ENCODE measurements at regions not wholly inside any gene's neighbourhood (a gene's known extent, or its start where the extent isn't known, plus 50 kb on each side); places are given as distances from the start of the nearest gene placed in this dataset.
A peak's percentile ranks its signal among the peaks of the same experiment; 100 is the strongest.

DNA sequence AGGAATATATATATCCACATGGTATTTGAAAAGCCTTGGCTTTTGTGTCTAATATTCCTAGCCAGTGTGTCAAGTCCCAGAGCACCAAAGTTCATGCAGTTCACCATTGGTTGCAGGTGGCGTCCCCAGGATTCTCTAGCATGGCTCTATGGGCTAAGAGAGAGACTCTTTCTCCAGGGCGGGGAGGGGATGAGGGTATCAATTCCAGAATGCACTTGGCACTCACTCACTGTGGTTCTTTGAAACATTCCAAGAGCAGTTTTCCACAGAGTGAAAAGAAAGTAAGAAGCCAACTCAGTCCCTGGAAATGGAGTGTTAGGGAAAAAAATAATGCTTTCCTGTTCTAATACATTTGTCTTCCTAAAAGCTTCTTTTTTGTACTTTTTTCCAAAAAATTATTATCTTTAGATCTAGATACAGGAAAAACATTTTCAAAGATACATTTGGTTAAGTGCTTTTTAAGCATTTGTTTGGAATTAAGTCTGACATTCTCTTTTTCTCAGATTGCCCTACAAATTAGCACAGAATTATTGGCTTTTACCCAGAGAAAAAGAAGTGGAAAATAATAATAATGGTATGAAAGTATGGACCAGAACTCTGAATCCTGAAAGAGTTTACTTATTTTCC, 239.9 kb downstream of the PAX3 start:
- DNase-seq (ENCODE audit: low spot score), result no peak

DNA sequence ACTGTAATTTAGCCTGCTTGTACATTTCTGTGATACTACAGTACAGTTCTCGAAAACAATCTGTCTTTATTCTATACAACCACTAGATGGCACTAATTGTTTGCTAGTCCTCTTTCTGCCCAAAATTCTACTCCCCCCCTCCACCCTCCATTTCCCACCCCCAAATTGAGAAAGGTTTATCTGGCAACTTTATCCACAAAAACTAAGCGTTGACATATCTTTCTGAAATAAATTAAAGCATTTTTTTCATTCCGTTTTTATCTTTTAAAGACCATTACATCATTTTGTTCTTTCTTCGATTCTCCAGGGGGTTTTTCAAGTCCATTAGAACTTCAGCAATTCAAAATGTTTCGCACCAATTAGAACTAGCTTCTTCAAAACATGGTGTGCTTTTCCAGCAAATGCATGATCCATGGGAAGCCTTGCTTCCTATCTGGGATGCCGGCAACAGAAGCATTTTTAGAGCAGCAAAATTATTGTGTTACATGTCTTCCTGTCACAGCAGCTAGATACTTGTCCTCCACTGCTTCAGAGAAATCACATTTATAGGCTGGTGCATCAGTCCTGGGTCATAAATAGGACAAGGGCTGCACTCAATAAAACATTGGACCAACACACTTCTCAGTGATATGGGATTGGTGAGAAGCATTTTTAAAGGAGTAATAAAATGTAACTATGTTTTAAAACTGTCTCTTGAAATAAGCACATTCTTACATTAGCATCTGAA, 241.3 kb downstream of the PAX3 start:
- peak; percentile 33 for DNase-seq (ENCODE audit: low spot score)

DNA sequence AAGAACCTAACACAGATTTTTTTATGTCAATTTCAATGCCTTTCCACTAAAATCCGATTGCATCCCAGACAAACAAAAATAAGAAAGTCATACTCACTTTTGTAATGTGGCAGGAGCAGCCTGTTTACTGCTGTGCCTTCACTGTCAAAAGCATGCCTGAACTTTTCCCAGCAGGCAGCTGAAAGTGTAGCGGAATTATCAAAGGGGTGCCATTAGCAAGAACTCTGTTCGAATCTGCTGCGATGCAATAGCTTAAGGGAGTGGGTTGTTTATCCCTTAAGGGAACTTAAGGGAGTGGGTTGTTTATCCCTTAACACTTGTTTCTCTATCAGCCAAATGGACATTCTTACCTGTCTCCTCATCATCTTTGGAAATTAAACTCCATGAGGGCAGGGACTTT, 243.5 kb downstream of the PAX3 start:
- no peak for DNase-seq (ENCODE audit: low spot score)

DNA sequence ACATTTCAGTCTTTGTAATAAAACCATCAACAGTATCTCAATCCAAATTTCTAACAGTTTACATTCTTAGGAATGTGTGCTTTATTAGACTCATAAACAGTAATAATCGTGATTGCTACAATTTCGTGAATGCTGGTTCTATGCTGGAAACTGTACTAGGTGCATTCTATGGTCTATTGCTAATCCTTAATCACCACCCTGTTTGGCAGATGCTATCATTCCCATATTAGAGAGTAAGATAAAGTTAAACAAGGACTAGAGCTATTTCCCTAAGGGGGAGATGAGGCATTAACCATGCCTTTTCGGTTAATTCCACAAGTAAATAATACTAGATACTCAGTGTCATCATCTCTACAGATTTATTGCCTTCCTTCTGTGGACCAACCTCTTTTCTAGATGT, 244.0 kb downstream of the PAX3 start:
- no peak for DNase-seq (ENCODE audit: low spot score)

DNA sequence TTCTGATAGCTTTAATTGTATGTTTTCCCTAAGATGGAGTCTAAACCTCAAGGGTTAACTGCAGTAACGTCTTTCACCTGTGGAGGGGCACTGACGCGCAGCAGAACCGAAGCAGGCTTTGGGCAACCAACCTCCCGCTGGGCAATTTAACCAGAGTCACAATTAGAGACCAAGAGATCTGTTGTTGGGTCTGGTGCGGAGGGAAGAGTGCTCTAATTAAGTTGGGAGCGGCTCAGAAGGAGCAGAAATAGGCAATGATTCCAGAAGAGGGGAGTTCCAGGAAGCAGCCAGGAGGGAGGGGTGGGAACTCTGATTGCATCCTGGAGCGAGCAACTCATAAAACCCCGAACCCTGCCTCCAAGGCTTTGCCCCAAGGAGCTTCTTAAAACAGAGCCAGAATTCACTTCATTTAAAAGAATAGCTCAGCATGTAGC, 245.8 kb downstream of the PAX3 start:
- no peak for DNase-seq (ENCODE audit: low spot score)

DNA sequence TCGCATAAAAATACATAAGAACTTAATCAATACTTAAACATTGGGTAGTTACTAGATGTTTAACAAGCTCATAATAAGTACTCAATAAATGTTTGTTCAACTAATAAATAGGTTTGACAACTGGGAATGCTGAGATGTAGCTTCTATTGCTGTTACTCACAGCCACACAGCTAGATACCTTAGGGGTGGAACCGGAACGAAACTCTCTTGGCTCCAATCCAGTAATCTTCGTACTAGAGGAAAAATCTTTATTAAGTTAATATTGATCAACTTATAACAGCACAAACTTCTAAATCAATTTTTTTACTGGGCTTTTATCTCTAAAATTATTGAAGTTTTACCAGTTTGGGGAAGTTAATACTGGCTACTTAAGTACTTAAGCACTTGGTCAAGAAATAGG, 247.8 kb downstream of the PAX3 start:
- no peak for DNase-seq (ENCODE audit: low spot score)

DNA sequence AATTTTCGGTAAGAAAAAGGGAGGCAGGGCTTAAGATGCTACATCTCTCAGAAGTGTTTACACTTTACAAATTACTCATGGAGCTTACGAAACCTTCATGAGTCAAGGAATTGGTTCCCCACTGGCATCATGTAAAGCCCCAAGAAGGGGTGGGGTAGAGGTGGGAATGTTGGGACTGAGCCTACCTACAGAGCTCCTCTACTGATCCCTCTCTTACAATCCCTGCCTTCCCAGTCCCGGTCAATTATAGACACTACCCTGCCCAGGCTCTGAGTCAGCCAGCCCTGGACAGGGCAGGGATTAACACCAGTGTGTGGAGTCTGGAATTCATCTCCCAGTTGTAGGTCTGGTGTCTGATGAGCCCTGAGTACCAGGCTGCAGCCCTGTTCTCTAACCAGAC, 248.9 kb downstream of the PAX3 start:
- no peak for DNase-seq (ENCODE audit: low spot score)

DNA sequence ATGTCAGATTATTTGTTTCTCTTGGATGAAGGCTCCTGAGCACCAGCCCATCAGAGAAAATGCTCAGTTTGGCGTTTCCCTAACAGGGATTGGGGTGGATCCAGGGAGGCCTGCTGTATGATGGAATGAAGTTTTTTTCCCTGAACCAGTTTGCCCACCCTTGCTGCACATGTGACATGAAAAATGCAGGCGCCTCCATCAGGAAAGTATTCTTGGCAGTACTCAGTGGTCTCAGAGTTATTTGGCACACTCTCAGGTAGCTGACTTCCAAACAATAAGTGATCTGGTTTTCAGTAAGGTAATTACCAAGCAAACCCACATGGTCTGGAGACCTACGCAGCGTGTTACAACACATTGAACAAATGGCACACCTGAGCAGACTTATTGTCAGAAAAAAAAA, 254.9 kb downstream of the PAX3 start:
- no peak for DNase-seq (ENCODE audit: low spot score)

DNA sequence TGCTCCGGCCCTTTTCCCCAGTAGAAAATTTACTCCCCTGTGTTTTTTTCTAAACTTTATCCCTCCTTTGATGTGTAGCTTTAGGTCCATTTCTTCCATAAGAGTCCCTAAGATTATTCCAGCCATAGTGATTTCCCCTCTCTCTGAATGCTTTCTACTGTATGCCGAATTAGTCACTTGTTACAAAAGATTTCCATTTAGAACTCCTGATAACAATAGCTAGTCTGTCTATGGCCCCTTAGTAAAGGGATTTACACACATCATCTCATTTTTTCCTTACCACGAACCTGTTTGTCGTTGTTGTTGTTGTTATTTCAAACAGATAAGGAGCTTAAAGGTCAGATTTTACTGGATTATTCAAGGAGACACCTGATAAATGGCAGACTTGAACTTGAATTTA, 256.1 kb downstream of the PAX3 start:
- DNase-seq (ENCODE audit: low spot score), result no peak

DNA sequence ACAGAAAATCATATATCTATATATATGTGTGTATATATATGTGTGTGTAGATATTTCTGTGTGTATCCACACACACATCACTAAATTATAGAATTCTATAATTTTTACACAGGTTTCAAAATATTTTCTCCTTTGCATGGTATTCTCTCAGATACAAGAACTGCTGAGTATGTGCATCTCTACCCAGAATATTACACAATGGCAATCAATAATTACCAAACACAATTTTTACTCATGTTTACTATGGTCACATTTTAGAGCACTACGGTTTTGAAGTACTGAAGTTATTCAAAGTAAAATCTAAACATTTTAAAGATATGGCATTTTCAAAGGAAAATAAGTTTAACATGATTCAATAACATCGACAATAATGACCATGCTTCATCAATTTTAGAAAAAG, 258.5 kb downstream of the PAX3 start:
- no peak for DNase-seq (ENCODE audit: low spot score)

DNA sequence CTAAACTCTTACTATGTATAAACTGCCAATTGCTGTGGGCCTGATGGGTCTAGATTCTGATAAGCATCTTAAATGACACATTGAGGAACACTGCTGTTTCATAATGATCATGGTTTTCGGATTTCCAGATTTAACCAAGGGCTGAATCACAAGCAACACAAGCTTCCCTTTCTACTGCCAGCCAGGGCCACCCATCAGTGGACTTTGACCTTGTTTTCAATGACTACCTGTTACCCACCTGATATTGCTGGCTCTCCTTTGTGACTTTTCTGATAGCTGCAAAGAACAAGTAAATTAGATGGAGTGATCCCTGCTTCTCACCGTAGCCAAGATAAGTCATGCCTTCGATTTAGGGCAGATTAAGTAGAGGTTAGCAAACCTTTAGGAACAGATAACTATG, 259.0 kb downstream of the PAX3 start:
- DNase-seq (ENCODE audit: low spot score), result no peak

DNA sequence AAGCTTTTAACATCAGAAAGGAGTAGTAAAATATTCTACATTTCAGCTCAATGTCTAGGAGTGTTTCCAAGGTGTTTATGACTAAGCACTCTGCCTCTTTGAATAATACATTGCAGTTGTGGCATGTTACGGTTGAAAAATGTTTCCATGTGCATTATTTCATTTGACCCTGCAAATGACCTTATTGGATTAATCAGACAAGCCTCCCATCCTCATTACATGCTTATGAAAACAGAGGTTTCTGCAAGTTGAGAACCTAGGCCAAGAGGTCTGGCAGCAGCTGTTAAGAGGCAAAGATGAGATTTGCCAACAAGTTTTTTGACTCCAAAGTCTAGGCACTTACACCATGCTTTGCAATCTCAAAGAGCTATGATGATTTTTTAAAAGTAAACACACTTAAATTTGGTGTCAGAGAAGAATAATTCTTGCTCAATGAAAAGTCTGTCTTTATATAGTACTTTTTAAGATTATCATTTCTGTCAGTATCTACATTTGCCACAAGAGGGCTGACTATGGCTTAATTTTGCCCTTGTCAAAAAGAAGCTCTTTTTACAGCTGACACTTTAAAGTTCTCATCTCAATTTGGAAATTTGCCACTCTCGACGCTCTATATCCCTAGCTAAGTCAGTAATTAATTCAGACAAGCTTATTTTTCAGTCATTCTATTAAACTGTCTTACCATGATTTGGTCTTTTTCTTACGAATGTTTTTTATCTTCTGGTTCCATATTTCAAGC, 260.6 kb downstream of the PAX3 start:
- DNase-seq (ENCODE audit: low spot score), result no peak

DNA sequence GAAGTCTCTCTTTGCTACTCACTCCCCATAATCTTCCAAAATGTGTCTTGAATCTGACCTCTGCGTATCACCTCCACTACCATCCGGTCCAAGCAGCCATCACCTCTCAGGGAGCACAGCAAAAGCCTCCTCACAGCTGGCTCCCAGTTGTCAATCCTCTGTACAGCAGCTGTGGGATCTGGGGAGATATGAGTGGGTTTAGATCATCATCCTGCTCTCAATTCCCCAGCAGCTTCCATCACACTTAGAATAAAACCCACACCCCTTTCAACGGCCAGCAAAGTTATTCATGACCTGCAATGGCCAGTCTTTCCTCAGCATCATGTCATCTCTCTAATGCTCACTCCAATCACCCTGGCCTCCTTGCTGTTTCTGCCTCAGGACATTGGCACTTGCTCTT, 261.6 kb downstream of the PAX3 start:
- no peak for DNase-seq (ENCODE audit: low spot score)

DNA sequence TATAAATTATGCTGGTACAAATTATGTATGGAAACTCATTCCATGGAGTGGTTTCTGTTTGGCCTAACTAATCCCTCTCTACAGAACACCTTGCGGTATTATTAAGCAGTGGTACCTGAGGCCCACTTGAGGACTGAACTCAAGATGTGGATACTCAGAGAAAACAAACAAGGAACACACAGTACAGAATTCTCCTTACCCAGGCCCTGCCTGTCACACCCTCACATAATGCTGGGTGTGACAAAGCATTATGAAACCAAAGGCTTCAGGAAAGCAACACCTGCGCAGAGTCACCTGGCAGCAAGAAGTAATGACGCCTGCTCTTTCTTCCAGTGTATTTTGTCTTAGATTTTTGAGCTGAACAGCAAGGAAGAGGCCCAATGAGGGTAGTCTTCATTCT, 264.7 kb downstream of the PAX3 start:
- no peak for DNase-seq (ENCODE audit: low spot score)

DNA sequence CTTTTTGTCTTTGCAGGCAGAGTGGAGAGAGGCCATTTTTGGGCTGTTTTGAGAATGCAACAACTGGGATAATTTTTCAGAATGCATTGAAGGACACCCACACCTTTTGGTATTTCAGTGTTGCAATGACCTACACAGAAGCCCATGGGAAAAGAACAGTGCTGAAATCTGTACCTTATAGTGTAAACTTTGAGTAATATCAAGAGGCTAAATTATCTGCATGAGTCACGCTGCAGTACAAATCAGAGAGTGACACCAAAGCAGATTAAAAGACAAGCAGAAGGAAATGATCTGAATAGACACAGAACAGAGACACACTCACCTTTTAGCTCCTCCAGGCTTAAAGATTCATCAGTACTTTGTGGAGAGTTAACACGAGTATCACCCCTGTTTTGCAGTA, 265.3 kb downstream of the PAX3 start:
- no peak for DNase-seq (ENCODE audit: low spot score)

DNA sequence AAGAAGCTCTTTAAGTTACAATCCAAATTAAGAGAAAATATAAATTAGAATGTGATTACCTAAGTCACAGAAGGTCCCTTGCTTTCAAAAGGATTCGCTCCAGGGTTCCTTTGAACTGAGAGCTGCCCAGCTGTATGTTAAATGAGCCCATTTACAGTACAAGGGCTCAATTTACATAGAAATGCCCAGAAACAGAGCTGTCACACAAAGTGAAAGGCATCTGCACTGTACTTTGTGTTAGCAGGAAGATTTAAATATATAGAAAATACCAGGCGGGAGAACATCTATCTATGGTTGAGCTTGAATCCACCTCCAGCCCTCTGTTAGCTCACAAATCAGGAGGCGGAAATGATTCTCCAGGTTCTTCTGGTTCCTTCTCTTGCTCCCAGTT, 272.9 kb downstream of the PAX3 start:
- DNase-seq (ENCODE audit: low spot score), result no peak

DNA sequence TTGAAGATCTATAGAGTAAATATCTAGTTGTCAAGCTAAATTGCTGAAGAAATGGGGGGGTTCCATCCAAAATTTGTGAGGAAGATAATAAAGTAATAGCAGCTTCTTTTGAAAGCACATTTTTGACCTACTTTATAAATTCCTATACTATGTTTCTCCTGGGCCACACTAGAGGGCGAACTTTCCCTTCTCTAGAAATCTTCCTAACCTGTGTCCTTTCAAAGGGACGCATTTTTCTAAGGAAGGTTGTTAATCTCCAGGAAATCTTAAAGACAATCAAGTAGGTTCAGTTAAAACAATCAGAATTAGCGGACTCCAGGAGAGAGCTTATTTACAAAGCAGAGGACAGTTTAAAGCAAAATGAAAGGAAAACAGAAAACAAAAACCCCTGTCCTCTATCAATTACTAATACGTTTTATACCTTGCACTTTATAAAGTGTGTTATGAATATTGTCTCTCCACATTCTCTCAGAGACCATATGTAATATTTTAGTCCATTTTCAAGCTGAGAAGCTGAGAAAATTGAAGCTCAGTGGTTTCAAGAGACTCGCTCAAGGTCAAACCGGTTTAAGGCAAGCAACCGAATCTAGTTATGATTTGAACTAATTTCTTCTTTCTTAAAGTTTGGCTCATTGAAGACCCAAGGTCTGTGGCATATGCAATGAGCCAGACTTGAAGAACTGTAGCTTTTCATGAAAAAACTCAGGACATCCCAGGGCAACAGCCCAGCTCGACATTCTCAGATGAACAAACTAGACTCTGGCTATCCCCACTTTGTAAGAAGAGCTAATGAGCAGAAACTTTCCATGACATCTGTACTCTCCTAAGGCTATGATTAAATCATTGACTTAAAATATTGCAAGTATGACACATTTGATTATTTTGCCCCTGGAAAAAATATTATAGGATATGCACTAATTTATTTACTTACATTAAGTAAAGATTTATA, 273.6 kb downstream of the PAX3 start:
- DNase-seq (ENCODE audit: low spot score), result peak; percentile 27

DNA sequence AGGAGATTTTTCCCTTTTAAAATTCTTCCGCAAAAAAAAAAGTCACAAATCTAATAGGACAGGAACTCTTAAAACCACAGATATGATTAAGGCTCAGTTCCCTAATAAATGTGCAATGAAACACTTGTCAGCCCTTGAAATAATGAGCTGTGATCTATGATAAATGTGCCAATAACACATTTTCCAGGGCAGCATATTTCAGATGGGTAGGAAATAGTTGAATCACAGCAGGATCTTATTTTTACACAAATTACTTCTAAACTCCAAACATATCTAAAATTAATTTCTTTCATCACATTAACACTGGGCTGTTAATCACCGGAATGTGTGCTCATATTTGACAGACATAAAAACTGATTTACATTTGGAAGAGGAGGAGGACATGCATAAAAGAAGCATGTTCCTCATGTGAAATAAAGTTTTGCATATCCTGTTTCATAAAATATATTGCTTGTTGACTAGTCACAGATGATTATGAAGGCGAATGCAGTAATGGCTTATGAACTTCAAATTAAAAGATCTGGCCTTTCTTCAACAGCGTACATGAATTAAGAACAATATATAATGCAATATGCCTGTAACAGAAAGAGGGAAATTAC, 281.4 kb downstream of the PAX3 start:
- DNase-seq (ENCODE audit: low spot score), result no peak

DNA sequence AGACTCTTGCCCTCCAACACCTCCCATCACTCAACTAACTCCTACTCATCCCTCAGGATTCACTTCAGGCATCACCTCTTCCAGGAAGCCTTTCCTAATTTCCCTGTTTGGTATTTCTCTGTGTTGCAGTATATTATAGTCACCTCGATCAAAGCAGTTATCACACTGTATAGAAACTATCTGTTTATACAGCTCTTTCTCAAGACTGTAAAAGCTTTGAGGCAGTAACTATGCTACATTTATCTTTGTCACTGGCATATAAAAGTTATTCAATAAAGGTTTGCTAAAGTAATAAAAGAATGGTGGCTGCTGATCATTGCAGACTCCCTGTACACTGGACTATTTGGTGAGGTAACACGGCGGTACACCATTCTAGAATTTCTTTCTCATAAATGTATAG, 284.9 kb downstream of the PAX3 start:
- no peak for DNase-seq (ENCODE audit: low spot score)

DNA sequence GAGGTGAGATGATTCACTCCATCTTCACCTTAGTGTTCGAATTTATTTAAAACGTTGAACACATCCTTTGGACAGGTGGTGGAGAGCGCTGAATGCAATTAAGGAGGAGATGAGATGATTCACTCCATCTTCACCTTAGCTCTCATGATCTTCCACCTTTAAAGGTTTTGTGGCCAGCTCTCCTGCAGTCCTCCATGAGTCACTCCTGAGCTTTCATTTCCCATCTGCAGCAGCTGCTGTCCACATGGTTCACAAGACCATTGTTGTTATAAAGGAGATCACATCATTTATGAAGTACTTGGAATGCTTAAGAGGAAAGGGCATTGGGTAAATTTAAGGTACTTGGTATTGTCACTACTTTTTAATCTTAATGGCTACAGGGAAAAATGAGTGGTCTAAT, 298.5 kb downstream of the PAX3 start:
- no peak for DNase-seq (ENCODE audit: low spot score)

DNA sequence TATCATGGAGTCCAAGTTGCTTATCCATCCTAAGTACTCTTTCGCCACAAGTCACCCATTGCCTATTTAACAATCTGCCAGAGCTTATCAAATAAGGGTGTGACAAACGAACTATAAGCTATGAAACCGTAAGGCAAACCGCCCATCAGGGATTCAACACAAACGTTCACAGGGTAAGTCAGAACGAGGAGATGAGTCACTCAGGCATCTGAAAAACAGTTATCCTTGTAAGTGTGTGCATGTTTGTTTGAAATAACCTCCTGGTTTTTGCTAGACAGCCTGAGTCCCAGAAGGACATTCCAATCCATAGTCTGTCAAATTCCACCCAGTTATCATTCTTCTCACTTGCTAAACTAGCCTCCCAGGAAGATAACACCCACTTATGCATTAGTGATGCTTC, 299.1 kb downstream of the PAX3 start:
- DNase-seq (ENCODE audit: low spot score), result no peak

DNA sequence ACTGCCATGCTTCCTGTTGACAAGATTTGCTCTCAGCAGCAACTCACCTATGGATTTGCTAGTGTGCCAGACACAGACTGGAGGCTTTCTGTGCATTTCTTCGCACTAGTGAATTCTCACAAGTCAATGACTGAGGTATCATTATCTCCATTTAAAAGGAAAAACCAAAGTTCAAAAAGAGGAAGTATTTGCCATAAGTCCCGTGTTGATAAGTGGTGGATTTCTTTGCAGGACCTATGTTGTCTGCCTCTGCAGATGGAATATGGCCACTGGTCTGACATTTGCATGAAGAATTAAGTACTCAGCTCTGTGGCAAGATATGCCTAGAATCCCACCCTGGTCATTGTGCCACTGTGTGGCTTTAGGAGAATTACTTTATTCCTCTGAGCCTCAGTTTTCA, 299.6 kb downstream of the PAX3 start:
- no peak for DNase-seq (ENCODE audit: low spot score)
